ENCODE measurements at regions not wholly inside any gene's neighbourhood (a gene's known extent, or its start where the extent isn't known, plus 50 kb on each side); places are given as distances from the start of the nearest gene placed in this dataset.

GRCh38 chr6:30418448-30418847, 70.9 kb upstream of the HLA-E start:
- DNase-seq (ENCODE audit: low read depth): no peak
- no peak overlapping the region for H3K4me3 ChIP-seq (ENCODE audit: low read depth, low read length)
- TF ChIP-seq CTCF (IDR thresholded peaks at IDR 0.05; ENCODE audit: insufficient read depth, low read length): no peak

- H3K4me3 ChIP-seq (ENCODE audit: low read depth, low read length): no peak overlapping the region
- TF ChIP-seq CTCF (IDR thresholded peaks at IDR 0.05; ENCODE audit: insufficient read depth, low read length): no peak
- no peak for DNase-seq (ENCODE audit: low read depth)
Observed at GRCh38 chr6:30424549-30424948, 64.8 kb upstream of the HLA-E start.

All from fibroblast of the aortic adventitia (primary cell).